ENCODE measurements at regions not wholly inside any gene's neighbourhood (a gene's known extent, or its start where the extent isn't known, plus 50 kb on each side); places are given as distances from the start of the nearest gene placed in this dataset.

DNA sequence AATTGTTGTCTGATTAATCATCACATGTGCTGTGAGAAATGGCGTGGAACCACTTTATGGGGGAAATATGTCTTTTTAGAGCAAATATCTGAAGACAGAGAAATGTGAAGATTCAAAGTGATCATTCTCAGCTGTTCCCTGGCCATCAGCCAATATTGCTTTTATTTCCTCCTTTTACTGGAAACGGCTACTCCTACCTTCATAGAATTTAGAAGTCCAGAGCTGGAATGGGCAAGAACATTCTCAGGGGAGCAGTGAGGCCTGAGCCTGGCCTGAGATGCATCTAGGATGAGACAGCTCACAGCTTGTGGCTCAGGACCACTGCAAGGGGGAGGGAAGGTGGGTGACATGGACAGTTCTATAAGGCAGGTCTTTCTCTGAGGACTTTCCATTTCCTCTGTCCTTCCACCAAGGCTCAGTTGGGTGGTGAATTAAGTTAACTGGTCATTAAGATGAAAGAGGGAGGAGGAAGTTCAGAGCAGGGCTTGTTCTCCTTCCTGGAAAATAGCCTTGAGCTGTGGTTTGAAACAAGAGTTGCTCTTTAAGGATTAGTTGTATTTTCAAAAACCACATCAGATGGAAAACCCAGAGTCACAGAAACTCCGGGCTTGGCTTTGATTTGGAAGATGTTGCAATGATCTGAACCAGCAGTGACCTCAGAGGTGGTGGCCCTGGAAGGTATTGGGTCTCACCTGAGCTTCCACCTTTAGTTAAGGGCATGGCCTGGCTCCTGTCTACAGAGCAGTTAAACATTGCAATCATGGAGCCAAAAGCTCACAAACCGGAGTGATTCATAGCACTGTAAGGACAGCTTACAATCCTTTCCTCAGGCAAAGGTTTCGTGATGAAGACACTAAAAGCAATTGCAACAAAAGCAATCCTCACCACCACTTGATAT, 144.3 kb downstream of the VAPA start:
- Histone ChIP-seq H3K4me2 (ENCODE audit: low read length) (peak overlapping the region; percentile 66), H2AFZ (ENCODE audit: low read depth, low read length) (peak overlapping the region; percentile 61), H3K79me2 (ENCODE audit: insufficient read depth, low read length) (no peaks in the 10 kb centered on the region), H3K27me3 (ENCODE audit: insufficient read depth, low read length) (no peaks in the 10 kb centered on the region), H3K4me1 (ENCODE audit: insufficient read depth, low read length) (peaks cover 21% of the 10 kb centered on the region), H3K36me3 (ENCODE audit: insufficient read depth, low read length) (no peaks in the 10 kb centered on the region), H3K9me3 (ENCODE audit: insufficient read depth, low read depth, low read length) (no peaks in the 10 kb centered on the region), H4K20me1 (ENCODE audit: insufficient read depth, low read length) (no peaks in the 10 kb centered on the region), H3K4me3 (ENCODE audit: insufficient read depth, low read depth, low read length) (peak overlapping the region; percentile 27), H3K27ac (ENCODE audit: low read depth, low read length) (peak overlapping the region; percentile 78), H3K9ac (ENCODE audit: low read length) (peak overlapping the region; percentile 59)
- FAIRE-seq (no peak), DNase-seq (ENCODE audit: low read depth) (peak; percentile 70)
- H3K27me3 Mint-ChIP-seq (ENCODE audit: low read depth, unreplicated experiment), result peaks cover 4% of the 10 kb centered on the region
- no peaks in the 10 kb centered on the region for H3K36me3 Mint-ChIP-seq (ENCODE audit: low read depth, unreplicated experiment)
- no peak for TF ChIP-seq EZH2 (IDR thresholded peaks at IDR 0.05; ENCODE audit: insufficient read depth, low read length)
- TF ChIP-seq, protein P1, sequence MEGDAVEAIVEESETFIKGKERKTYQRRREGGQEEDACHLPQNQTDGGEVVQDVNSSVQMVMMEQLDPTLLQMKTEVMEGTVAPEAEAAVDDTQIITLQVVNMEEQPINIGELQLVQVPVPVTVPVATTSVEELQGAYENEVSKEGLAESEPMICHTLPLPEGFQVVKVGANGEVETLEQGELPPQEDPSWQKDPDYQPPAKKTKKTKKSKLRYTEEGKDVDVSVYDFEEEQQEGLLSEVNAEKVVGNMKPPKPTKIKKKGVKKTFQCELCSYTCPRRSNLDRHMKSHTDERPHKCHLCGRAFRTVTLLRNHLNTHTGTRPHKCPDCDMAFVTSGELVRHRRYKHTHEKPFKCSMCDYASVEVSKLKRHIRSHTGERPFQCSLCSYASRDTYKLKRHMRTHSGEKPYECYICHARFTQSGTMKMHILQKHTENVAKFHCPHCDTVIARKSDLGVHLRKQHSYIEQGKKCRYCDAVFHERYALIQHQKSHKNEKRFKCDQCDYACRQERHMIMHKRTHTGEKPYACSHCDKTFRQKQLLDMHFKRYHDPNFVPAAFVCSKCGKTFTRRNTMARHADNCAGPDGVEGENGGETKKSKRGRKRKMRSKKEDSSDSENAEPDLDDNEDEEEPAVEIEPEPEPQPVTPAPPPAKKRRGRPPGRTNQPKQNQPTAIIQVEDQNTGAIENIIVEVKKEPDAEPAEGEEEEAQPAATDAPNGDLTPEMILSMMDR (IDR thresholded peaks at IDR 0.05; ENCODE audit: insufficient read depth, low read depth, low read length), result no peak
- peaks cover 21% of the 10 kb centered on the region for H3K4me1 Mint-ChIP-seq (ENCODE audit: low read depth, unreplicated experiment)
- H3K4me3 Mint-ChIP-seq (ENCODE audit: unreplicated experiment), result no peak overlapping the region
- peak overlapping the region; percentile 96 for H3K27ac Mint-ChIP-seq (ENCODE audit: unreplicated experiment)
- no peaks in the 10 kb centered on the region for H3K9me3 Mint-ChIP-seq (ENCODE audit: unreplicated experiment)

DNA sequence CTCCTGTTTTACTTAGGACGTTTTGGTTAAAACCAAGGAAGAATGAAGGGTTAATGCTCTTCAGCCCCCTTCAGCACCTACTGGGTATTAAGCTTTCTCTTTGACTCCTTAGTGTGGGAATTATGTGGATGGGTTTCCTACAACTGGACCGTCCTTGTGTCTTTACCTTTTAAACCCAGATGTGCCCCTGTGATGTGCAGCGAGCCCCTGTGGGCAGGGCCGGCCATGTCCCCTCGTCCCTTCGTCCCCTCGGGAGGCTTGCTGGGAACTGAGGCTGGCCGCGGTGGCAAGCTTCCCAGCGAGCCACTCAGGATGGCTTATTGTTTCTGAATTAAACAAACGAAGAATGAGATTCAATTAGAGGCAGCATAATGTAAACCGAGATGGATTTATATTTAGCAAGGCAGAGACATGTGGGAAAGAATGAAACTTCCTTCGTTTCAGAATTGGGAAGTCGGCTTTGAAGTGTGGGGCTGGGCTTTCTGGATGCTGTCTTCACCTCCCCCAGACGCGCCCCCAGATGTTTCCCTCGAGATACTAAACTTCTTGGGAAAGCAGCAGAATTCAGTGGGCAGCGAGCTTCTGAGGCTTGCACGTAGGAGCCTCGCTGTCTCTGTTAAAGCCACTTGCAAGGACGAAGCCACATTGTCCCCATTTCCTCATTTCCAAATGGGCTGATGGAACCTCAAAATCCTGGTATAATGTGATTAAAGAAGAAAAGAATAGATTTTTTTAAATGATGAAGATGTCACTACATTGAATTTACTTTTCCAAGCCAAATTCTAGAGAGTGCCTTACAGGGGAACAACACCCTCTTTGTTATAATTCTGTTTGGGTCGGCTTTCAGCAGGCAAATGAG, 146.0 kb downstream of the VAPA start:
- TF ChIP-seq EZH2 (IDR thresholded peaks at IDR 0.05; ENCODE audit: insufficient read depth, low read length), result no peak
- TF ChIP-seq, protein P1 (IDR thresholded peaks at IDR 0.05; ENCODE audit: insufficient read depth, low read depth, low read length), result no peak
- no peak overlapping the region for H3K27ac ChIP-seq (ENCODE audit: low read depth, low read length)
- Mint-ChIP-seq H3K9me3 (ENCODE audit: unreplicated experiment) (no peaks in the 10 kb centered on the region), H3K27me3 (ENCODE audit: low read depth, unreplicated experiment) (peaks cover 4% of the 10 kb centered on the region), H3K4me3 (ENCODE audit: unreplicated experiment) (no peak overlapping the region), H3K4me1 (ENCODE audit: low read depth, unreplicated experiment) (peaks cover 21% of the 10 kb centered on the region), H3K27ac (ENCODE audit: unreplicated experiment) (no peak overlapping the region), H3K36me3 (ENCODE audit: low read depth, unreplicated experiment) (no peaks in the 10 kb centered on the region)
- no peaks in the 10 kb centered on the region for H4K20me1 ChIP-seq (ENCODE audit: insufficient read depth, low read length)
- no peak overlapping the region for H3K9ac ChIP-seq (ENCODE audit: low read length)
- DNase-seq (ENCODE audit: low read depth), result no peak
- H3K9me3 ChIP-seq (ENCODE audit: insufficient read depth, low read depth, low read length), result no peaks in the 10 kb centered on the region
- H3K36me3 ChIP-seq (ENCODE audit: insufficient read depth, low read length), result no peaks in the 10 kb centered on the region
- H3K4me2 ChIP-seq (ENCODE audit: low read length), result peak overlapping the region; percentile 20
- peak overlapping the region; percentile 24 for H2AFZ ChIP-seq (ENCODE audit: low read depth, low read length)
- FAIRE-seq, result no peak
- no peak overlapping the region for H3K4me3 ChIP-seq (ENCODE audit: insufficient read depth, low read depth, low read length)
- H3K79me2 ChIP-seq (ENCODE audit: insufficient read depth, low read length), result no peaks in the 10 kb centered on the region
- H3K4me1 ChIP-seq (ENCODE audit: insufficient read depth, low read length), result peaks cover 21% of the 10 kb centered on the region
- H3K27me3 ChIP-seq (ENCODE audit: insufficient read depth, low read length), result no peaks in the 10 kb centered on the region

Data from astrocyte (in vitro differentiated cells and primary cell).